Vagina (tissue), 2 donors: ENCODE measurements at regions not wholly inside any gene's neighbourhood (a gene's known extent, or its start where the extent isn't known, plus 50 kb on each side); places are given as distances from the start of the nearest gene placed in this dataset.

Experiments
- DNase-seq, 2 donors: peaks; one replicate each; pipeline ENCODE4 v3.0.0-alpha.2; 2017; ENCODE audit errors: extremely low spot score in 2 of 2
- H3K27ac ChIP-seq: fragments of 200-600 bp; sonication (generic); one replicate; pipeline ENCODE4 v1.5.1; 2019
- H3K27me3 ChIP-seq: fragments of 200-600 bp; sonication (generic); one replicate; pipeline ENCODE4 v1.5.1; 2019
- H3K36me3 ChIP-seq, 2 donors: fragments of 200-600 bp; sonication (generic); one replicate each; pipeline ENCODE4 v1.5.1; 2017 to 2019
- H3K4me1 ChIP-seq: fragments of 200-600 bp; sonication (generic); one replicate; pipeline ENCODE4 v1.5.1; 2019
- H3K4me3 ChIP-seq, 2 donors: fragments of 200-600 bp; sonication (generic); 1 replicate in 1 of 2; 2 replicates in 1 of 2; pipeline ENCODE4 v1.5.1; 2016 to 2019
- H3K9me3 ChIP-seq: fragments of 200-600 bp; sonication (generic); one replicate; pipeline ENCODE4 v1.5.1; 2019
- CTCF ChIP-seq, 3 experiments: fragments of 450-650 bp in 2 of 3; fragments of 200-600 bp in 1 of 3; sonication (generic) in 1 of 3; IDR thresholded peaks; one replicate each; pipeline ENCODE4 v1.5.1; 2017 to 2019; ENCODE audit warnings: antibody characterized with exemption in 3 of 3, mild to moderate bottlenecking in 2 of 3, moderate library complexity in 2 of 3
- POLR2A ChIP-seq, 2 donors: fragments of 450-650 bp; IDR thresholded peaks; one replicate each; pipeline ENCODE4 v1.6.1; 2017; ENCODE audit warnings: antibody characterized with exemption in 2 of 2, mild to moderate bottlenecking in 2 of 2, moderate library complexity in 2 of 2
- POLR2AphosphoS5 ChIP-seq, 2 donors: sonication (generic); formaldehyde crosslinking; IDR thresholded peaks; one replicate each; pipeline ENCODE4 v1.9.0; 2017; ENCODE audit warnings: antibody characterized with exemption in 2 of 2, mild to moderate bottlenecking in 2 of 2, low read depth in 1 of 2; ENCODE audit not compliant: insufficient read depth in 1 of 2
- intact Hi-C: fragments of 100-400 bp; cut with DNase I; formaldehyde crosslinking; loops from one replicate; pipeline ENCODE4 v1.15.1; 2023

DNA sequence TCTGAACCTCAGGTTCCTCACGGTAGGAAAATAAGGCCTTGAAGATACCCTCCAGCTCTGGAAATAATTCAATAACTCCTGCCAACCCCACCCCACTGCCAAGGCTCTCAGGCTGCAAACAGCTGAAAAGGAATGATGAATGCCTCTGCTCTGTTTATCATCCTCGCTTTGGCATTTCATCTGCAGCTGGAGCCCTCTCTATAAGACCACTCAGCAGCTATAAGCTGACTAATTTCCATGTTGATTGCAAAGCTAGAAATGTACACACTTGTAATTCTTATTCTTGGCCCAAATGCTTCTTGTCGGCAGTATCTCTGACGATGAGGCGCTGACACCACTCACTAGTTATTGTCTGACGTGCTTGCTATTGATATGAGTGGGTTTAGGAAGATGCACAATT lies 408.4 kb upstream of the NMUR2 start:
- DNase-seq = no peak
- intact Hi-C loops = no loop called here
- no peaks in the 10 kb centered on the region for H3K27me3 ChIP-seq

DNA sequence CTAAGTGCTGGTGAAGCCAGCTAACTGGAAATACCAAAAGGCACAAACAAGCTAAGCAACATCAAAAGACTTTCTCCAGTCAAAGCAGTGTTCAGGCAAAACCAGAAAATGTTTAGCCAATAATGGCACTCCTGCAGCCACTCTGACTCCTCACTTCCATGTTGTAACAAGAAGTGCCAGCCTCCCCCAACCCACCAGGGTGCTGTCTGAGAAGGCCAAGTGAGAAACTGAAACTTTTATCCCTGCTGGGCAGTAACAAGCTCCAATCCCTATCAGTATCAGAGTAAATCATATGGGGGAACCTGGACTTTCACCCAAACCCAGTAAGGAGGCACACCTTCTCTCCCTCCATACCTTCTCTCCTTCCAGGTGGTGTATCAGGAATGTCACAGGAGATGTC lies 414.8 kb upstream of the NMUR2 start:
- Histone ChIP-seq H3K27me3 (no peaks in the 10 kb centered on the region), H3K9me3 (no peaks in the 10 kb centered on the region), H3K4me3 (no peak overlapping the region), H3K27ac (no peak overlapping the region), H3K4me1 (no peaks in the 10 kb centered on the region), H3K36me3 (no peaks in the 10 kb centered on the region)
- no peak for DNase-seq
- TF ChIP-seq CTCF (IDR thresholded peaks at IDR 0.05) (no peak), POLR2A (IDR thresholded peaks at IDR 0.05) (no peak), POLR2AphosphoS5 (IDR thresholded peaks at IDR 0.05; ENCODE audit: insufficient read depth in 1 of 2, low read depth in 1 of 2) (no peak)
- intact Hi-C loops = no loop called here

More for the DNA sequence above, 408.4 kb upstream of the NMUR2 start:
- Histone ChIP-seq H3K4me3 (no peak overlapping the region), H3K4me1 (no peaks in the 10 kb centered on the region), H3K36me3 (no peaks in the 10 kb centered on the region), H3K27ac (no peak overlapping the region), H3K9me3 (no peaks in the 10 kb centered on the region)
- no peak for TF ChIP-seq POLR2A (IDR thresholded peaks at IDR 0.05)
- no peak for TF ChIP-seq POLR2AphosphoS5 (IDR thresholded peaks at IDR 0.05; ENCODE audit: insufficient read depth in 1 of 2, low read depth in 1 of 2)
- no peak for TF ChIP-seq CTCF (IDR thresholded peaks at IDR 0.05)

GRCh38 chr5:152824316-152824715 lies 419.2 kb upstream of the NMUR2 start:
- no peaks in the 10 kb centered on the region for H3K36me3 ChIP-seq
- no peak for DNase-seq
- H3K27ac ChIP-seq = no peak overlapping the region
- H3K4me1 ChIP-seq = no peaks in the 10 kb centered on the region
- H3K4me3 ChIP-seq = no peak overlapping the region
- TF ChIP-seq CTCF (IDR thresholded peaks at IDR 0.05) = no peak
- no peaks in the 10 kb centered on the region for H3K9me3 ChIP-seq
- H3K27me3 ChIP-seq = no peaks in the 10 kb centered on the region
- intact Hi-C loops = no loop called here

GRCh38 chr5:152838241-152838786 lies 433.2 kb upstream of the NMUR2 start:
- DNase-seq = no peak
- Histone ChIP-seq H3K4me1 (no peaks in the 10 kb centered on the region), H3K4me3 (no peak overlapping the region), H3K36me3 (no peaks in the 10 kb centered on the region), H3K9me3 (no peaks in the 10 kb centered on the region), H3K27me3 (no peaks in the 10 kb centered on the region), H3K27ac (no peak overlapping the region)
- no peak for TF ChIP-seq POLR2AphosphoS5 (IDR thresholded peaks at IDR 0.05; ENCODE audit: insufficient read depth in 1 of 2, low read depth in 1 of 2)
- no peak for TF ChIP-seq POLR2A (IDR thresholded peaks at IDR 0.05)
- no peak for TF ChIP-seq CTCF (IDR thresholded peaks at IDR 0.05)
- intact Hi-C loops = no loop called here

DNA sequence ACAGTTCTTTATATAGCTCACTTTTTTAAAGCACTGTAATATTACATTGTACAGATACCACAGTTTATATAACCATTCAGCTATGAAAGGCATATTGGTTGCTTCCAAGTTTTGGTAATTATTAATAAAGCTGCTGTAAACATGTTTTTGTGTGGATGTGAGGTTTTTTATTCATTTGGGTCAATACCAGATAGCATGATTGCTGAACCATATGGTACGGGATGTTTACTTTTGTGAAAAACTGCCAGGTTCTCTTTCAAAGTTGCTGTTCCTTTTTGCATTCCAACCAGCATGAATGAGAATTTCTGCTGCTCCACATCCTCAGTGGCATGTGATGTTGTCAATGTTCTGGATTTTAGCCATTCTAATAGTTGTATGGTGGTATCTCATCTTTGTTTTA lies 439.6 kb upstream of the NMUR2 start:
- intact Hi-C loops = no loop called here
- no peak overlapping the region for H3K27ac ChIP-seq
- TF ChIP-seq CTCF (IDR thresholded peaks at IDR 0.05) = no peak
- TF ChIP-seq POLR2A (IDR thresholded peaks at IDR 0.05) = no peak
- TF ChIP-seq POLR2AphosphoS5 (IDR thresholded peaks at IDR 0.05; ENCODE audit: insufficient read depth in 1 of 2, low read depth in 1 of 2) = no peak
- H3K4me1 ChIP-seq = no peaks in the 10 kb centered on the region
- H3K27me3 ChIP-seq = no peaks in the 10 kb centered on the region
- no peaks in the 10 kb centered on the region for H3K36me3 ChIP-seq
- H3K4me3 ChIP-seq = no peak overlapping the region
- DNase-seq = no peak
- H3K9me3 ChIP-seq = no peaks in the 10 kb centered on the region
